ENCODE measurements at regions not wholly inside any gene's neighbourhood (a gene's known extent, or its start where the extent isn't known, plus 50 kb on each side); places are given as distances from the start of the nearest gene placed in this dataset.

- no peak overlapping the region for H3K9ac ChIP-seq (ENCODE audit: low read length)
- DNase-seq (ENCODE audit: low read depth, low spot score): no peak
- H3K4me1 ChIP-seq (ENCODE audit: control insufficient read depth in 1 of 2, insufficient read depth in 2 of 2, low read length in 2 of 2): no peaks in the 10 kb centered on the region
- H3K4me3 ChIP-seq (replicated peaks in 1 of 2; ENCODE audit: low read depth in 1 of 2, low read length in 2 of 2): no peak overlapping the region
- no peak overlapping the region for H2AFZ ChIP-seq (ENCODE audit: low read depth, low read length, poor library complexity, severe bottlenecking)
- no peak overlapping the region for H3K4me2 ChIP-seq (ENCODE audit: low read length)
- ChIA-PET RAD21 (ENCODE audit: low non-redundant PET in 1 of 2, low total read pairs in 2 of 2, uncharacterized antibody in 2 of 2, unreplicated experiment in 2 of 2) (no interaction called here), POLR2A (no interaction called here), CTCF (no interaction called here)
- no peak for TF ChIP-seq SIN3A (IDR thresholded peaks at IDR 0.05; ENCODE audit: low read depth)
- TF ChIP-seq POLR2AphosphoS5 (IDR thresholded peaks at IDR 0.05; ENCODE audit: low read depth, low read length): no peak
- TF ChIP-seq REST (IDR thresholded peaks at IDR 0.05; ENCODE audit: low read depth): no peak
- TF ChIP-seq EZH2phosphoT487 (IDR thresholded peaks at IDR 0.05; ENCODE audit: borderline replicate concordance): no peak
- no peak for TF ChIP-seq CBX3 (IDR thresholded peaks at IDR 0.05; ENCODE audit: low read depth)
- TF ChIP-seq ZBTB33 (IDR thresholded peaks at IDR 0.05; ENCODE audit: extremely low read depth, insufficient replicate concordance, low read length): no peak
- TF ChIP-seq ZNF274 (IDR thresholded peaks at IDR 0.05; ENCODE audit: low read depth, low read length): no peak
- no peak for TF ChIP-seq SRF (IDR thresholded peaks at IDR 0.05; ENCODE audit: low read depth)
- TF ChIP-seq CEBPB (IDR thresholded peaks at IDR 0.05; ENCODE audit: low read depth): no peak
- TF ChIP-seq ZFX (IDR thresholded peaks at IDR 0.05): no peak
- TF ChIP-seq MAX (IDR thresholded peaks at IDR 0.05): no peak
- TF ChIP-seq CTCF (IDR thresholded peaks at IDR 0.05 in 2 of 3, conservative IDR thresholded peaks at IDR 0.05 in 1 of 3; ENCODE audit: borderline replicate concordance in 1 of 3, insufficient read depth in 1 of 3, low read depth in 2 of 3, low read length in 2 of 3): no peak
- no peak for TF ChIP-seq FOSL1 (IDR thresholded peaks at IDR 0.05; ENCODE audit: low read depth)
- no peak for TF ChIP-seq YY1 (IDR thresholded peaks at IDR 0.05; ENCODE audit: extremely low read depth, insufficient replicate concordance, low read depth, low read length)
- no peak for TF ChIP-seq JUND (IDR thresholded peaks at IDR 0.05)
- TF ChIP-seq EZH2 (IDR thresholded peaks at IDR 0.05): no peak
- no peak for TF ChIP-seq EGR1 (IDR thresholded peaks at IDR 0.05; ENCODE audit: low read depth)
- TF ChIP-seq ELF1 (IDR thresholded peaks at IDR 0.05; ENCODE audit: borderline replicate concordance, low read depth): no peak
- no peak for TF ChIP-seq ATF3 (IDR thresholded peaks at IDR 0.05)
- H3K9me2 ChIP-seq (ENCODE audit: insufficient read depth): no peaks in the 10 kb centered on the region
- no peaks in the 10 kb centered on the region for H4K20me1 ChIP-seq (ENCODE audit: insufficient read depth)
- no peaks in the 10 kb centered on the region for H3K79me2 ChIP-seq (ENCODE audit: insufficient read depth, low read length)
- no TSS peak for BruUV-seq (replicated peaks)
- H3K27me3 ChIP-seq (ENCODE audit: insufficient read depth, low read length): peaks cover 22% of the 10 kb centered on the region
- H3K9me3 ChIP-seq (ENCODE audit: control insufficient read depth in 1 of 2, insufficient read depth in 1 of 2, low read depth in 1 of 2, low read length in 2 of 2): no peaks in the 10 kb centered on the region
- intact Hi-C loops (cut with micrococcal nuclease): no loop called here
- ATAC-seq: no peak
- no peaks in the 10 kb centered on the region for H3K36me3 ChIP-seq (ENCODE audit: control insufficient read depth in 1 of 2, insufficient read depth in 2 of 2, low read length in 2 of 2)
- H3K27ac ChIP-seq (ENCODE audit: low read depth, low read length): no peak overlapping the region
These were observed 232.7 kb downstream of the TEX36 start for GRCh38 chr10:125450218-125450617.

Measured in HCT116 (cell line).